ENCODE measurements at regions not wholly inside any gene's neighbourhood (a gene's known extent, or its start where the extent isn't known, plus 50 kb on each side); places are given as distances from the start of the nearest gene placed in this dataset.
"Not testable (repeated sequence)": the region's sequence is repeated elsewhere in the genome, so short reads cannot be mapped to it uniquely, and the experiment has no call there.

DNA sequence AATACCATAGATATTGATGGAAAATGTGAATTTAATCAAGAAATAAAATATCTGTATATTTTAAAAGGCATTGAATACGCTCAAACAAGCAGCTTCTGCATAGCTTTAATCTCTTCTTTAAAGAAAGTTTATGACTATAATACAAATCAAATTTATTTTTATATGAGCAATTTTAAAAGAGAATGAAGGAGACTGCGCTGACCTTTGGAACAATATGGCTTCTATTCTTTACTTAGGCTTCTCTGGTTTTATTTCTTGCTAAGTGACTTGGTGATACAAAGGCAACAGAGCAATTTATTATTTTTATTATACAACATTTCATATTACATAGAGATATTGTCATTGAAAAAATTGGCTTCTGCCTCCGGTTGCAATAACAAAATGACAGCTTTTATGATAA, 776.7 kb downstream of the TBC1D32 start:
- Histone ChIP-seq H3K4me3 (no peak overlapping the region), H3K27ac (no peak overlapping the region)

DNA sequence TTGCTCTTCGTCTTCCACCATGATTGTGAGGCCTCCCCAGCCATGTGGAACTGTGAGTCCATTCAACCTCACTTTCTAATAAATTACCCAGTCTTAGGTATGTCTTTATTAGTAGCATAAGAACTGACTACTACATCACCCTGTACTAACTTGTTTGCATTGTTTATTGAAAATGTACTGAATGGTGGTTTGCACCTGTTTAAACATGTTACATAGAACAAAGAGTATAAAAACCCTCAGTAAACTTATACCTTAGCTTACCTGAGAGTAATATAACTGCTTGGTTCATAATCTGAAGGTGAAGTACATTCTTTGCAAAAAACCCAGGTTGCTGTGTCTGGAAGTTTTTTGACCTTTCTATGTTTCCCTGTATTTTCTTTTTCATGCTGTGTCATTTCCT, 777.8 kb downstream of the TBC1D32 start:
- no peak overlapping the region for H3K27ac ChIP-seq
- no peak overlapping the region for H3K4me3 ChIP-seq

DNA sequence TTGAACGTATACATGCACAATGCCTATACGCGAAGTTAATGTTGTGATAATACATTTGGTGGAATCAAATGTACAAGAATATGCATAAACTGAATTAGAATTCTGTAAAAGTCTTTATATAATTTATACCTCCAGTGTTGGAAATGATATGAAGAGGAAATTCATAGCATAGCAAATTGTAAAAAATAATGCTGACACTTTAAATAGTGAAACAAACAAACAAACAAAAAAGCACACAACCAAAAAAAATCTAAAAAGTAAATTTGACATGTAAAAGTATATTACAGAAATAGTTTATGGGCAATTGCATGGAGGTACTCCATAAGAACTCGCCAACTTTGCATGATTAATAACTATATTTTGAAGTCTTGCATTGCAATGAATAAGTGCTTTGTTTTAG, 780.9 kb downstream of the TBC1D32 start:
- Histone ChIP-seq H3K4me3 (no peak overlapping the region), H3K27ac (no peak overlapping the region)

- Histone ChIP-seq H3K4me3 (no peak overlapping the region), H3K27ac (no peak overlapping the region)
Observed at GRCh38 chr6:120545353-120545752, 788.9 kb downstream of the TBC1D32 start.

GRCh38 chr6:120534954-120535353, 799.3 kb downstream of the TBC1D32 start:
- H3K27ac ChIP-seq = no peak overlapping the region
- H3K4me3 ChIP-seq = no peak overlapping the region

GRCh38 chr6:120526576-120526975, 807.7 kb downstream of the TBC1D32 start:
- Histone ChIP-seq H3K4me3 (no peak overlapping the region), H3K27ac (no peak overlapping the region)

DNA sequence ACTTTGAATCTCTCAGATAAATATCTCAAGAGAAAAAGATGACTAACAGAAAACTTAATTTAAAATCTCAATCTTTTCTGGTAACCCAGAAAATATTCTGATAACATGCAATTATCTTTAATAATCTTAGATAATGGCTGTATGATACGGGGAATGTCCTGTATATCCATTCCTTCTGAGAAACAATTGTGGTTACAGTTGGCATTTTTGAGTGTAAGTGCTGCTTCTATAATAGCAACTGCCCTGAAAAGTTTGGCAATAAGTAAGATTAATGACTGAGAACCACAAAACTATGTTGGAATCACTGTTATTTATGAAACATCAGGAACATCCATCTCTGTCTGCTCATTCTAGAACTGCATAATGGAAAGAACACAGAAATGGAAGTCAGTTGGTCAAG, 819.7 kb downstream of the TBC1D32 start:
- H3K27ac ChIP-seq = no peak overlapping the region
- H3K4me3 ChIP-seq = no peak overlapping the region

DNA sequence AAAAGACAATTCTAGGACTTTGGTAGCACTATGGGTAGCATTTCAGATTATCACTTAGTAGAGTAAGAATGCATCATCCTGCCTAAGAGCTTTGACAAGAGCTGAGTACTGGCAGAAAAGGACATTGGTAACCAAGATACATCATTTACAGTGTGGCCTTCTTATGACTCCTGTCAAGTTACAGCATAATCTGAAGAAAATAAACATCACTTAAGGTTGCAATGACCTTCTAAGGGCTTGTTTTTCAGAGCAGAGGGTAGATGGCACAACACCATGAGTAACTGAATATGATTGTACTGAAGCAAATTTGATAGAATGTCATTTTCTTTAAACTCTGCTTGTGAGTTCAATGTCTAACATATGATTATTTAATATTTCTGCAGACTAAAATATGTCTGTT, 822.6 kb downstream of the TBC1D32 start:
- no peak overlapping the region for H3K4me3 ChIP-seq
- no peak overlapping the region for H3K27ac ChIP-seq

DNA sequence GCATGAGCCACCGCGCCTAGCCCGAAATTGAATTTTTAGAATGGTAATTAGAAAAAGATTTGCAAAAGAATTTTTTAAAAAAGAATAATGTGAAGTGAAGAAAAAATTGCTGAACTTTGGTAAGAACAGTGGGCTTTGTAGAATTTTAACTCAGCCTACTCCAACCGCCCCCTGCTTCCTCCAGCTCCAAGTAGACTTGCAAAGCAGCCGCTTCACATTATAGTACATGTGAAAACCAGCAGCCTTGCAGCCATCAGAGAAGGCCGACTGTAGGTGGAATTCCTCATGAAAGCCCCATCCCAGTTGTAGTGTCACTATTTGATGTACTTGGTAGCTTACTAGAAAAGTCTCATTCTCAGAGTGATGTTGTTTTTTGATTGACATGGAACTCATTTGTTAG, 835.6 kb downstream of the TBC1D32 start:
- Histone ChIP-seq H3K27ac (no peak overlapping the region), H3K4me3 (no peak overlapping the region)

GRCh38 chr6:120496661-120497060, 837.6 kb downstream of the TBC1D32 start:
- Histone ChIP-seq H3K4me3 (no peak overlapping the region), H3K27ac (no peak overlapping the region)

- H3K4me3 ChIP-seq = no peak overlapping the region
- no peak overlapping the region for H3K27ac ChIP-seq
Observed at GRCh38 chr6:120493505-120493904, 840.8 kb downstream of the TBC1D32 start.

DNA sequence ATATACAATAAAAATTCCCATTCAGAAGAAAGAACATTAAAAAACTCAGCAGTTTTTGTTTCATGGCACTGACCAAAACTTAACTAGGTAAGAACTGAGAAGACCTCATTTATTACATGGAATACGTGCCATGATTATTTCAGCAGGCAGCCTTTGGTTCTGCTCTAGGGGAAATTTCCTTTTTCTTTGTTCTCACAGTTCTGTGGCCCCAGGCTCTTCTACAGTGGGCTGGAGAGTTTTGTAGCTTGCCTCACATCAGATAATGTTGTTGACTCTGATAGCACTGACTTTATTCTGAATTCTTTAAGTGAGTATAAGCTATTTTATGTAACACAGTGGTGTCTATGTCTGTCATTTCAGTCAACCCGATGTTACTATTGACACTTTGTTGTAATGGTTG, 844.3 kb downstream of the TBC1D32 start:
- Histone ChIP-seq H3K4me3 (no peak overlapping the region), H3K27ac (no peak overlapping the region)

- Histone ChIP-seq H3K4me3 (no peak overlapping the region), H3K27ac (no peak overlapping the region)
Observed at GRCh38 chr6:120484146-120484545, 850.1 kb downstream of the TBC1D32 start.

- H3K27ac ChIP-seq = no peak overlapping the region
- H3K4me3 ChIP-seq = no peak overlapping the region
Observed at GRCh38 chr6:120478650-120479049, 855.6 kb downstream of the TBC1D32 start.

- H3K4me3 ChIP-seq = no peak overlapping the region
- H3K27ac ChIP-seq = no peak overlapping the region
Observed at GRCh38 chr6:120473804-120474203, 860.5 kb downstream of the TBC1D32 start.

- H3K4me3 ChIP-seq = no peak overlapping the region
- H3K27ac ChIP-seq = no peak overlapping the region
Observed at GRCh38 chr6:120468486-120468885, 865.8 kb downstream of the TBC1D32 start.

DNA sequence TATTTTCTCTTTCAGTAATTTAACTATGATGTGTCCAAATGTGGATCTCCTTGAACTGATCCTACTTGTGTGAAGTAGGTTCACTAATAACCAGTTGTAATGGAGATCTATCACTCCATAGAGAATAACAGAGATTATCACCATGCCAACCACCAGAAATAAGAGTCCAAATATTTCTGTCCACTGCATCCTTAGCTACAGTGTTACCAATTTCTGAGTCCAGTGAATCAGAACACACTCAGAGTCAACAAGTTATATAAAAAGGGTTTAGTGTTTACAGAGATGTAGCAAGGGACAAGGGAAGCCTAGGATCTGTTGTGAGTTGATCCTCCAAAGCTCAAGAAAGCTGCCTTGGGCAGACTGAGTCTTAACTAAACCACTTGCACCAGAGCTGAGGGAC, 882.8 kb downstream of the TBC1D32 start:
- Histone ChIP-seq H3K4me3 (no peak overlapping the region), H3K27ac (no peak overlapping the region)

DNA sequence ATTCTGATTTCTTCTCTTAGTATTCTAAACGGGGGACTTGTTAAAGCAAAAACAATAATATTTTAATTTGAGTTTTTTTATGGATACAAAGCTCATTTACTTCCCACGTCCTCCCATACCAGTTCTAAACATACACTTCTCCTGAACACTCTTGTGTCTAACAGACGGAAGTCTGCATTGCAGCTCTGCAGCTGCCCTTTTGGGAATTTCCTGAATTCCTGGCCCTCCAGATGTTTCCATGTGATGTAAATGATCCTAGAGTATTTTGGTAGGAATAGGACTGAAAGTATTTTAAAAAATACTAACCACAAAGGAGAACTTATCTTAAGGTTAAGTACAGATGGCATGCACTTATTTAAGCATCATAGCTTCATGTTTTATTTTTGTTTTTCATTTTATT, 886.7 kb downstream of the TBC1D32 start:
- no peak overlapping the region for H3K27ac ChIP-seq

DNA sequence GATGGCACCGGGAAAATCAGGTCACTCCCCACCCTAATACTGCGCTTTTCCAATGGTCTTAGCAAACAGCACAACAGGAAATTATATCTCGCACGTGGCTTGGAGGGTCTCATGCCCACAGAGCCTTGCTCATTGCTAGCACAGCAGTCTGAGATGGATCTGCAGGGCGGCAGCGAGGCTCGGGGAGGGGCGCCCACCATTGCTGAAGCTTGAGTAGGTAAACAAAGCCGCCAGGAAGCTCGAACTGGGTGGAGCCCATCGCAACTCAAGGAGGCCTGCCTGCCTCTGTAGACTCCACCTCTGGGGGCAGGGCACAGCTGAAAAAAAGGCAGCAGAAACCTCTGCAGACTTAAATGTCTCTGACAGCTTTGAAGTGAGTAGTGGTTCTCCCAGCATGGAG, 901.4 kb downstream of the TBC1D32 start:
- not testable (repeated sequence) for H3K27ac ChIP-seq

More for the DNA sequence above, 886.7 kb downstream of the TBC1D32 start:
- no peak overlapping the region for H3K4me3 ChIP-seq

GRCh38 chr6:120431841-120432240, 902.4 kb downstream of the TBC1D32 start:
- H3K4me3 ChIP-seq = no peak overlapping the region
- H3K27ac ChIP-seq = no peak overlapping the region

More for the DNA sequence above, 901.4 kb downstream of the TBC1D32 start:
- not testable (repeated sequence) for H3K4me3 ChIP-seq

GRCh38 chr6:120411394-120411793, 922.9 kb downstream of the TBC1D32 start:
- Histone ChIP-seq H3K27ac (no peak overlapping the region), H3K4me3 (no peak overlapping the region)

GRCh38 chr6:120410586-120410985, 923.7 kb downstream of the TBC1D32 start:
- Histone ChIP-seq H3K27ac (peak overlapping the region in 1 of 21 experiments; percentile 13), H3K4me3 (no peak overlapping the region)

GRCh38 chr6:120407696-120408095, 926.6 kb downstream of the TBC1D32 start:
- H3K27ac ChIP-seq = no peak overlapping the region

More at GRCh38 chr6:120407696-120408095, 926.6 kb downstream of the TBC1D32 start:
- H3K4me3 ChIP-seq = no peak overlapping the region
